CD4-positive, alpha-beta T cell treated with Interleukin-4 for 4 hours (primary cell): ENCODE measurements at regions not wholly inside any gene's neighbourhood (a gene's known extent, or its start where the extent isn't known, plus 50 kb on each side); places are given as distances from the start of the nearest gene placed in this dataset.

Experiments
- DNase-seq: peaks from one replicate; pipeline ENCODE4 v3.0.0-alpha.2; 2020

- no peak for DNase-seq
Observed at GRCh38 chr16:65455761-65456160, 333.9 kb upstream of the CDH11 start.

GRCh38 chr16:65453646-65454045 is 331.8 kb upstream of the CDH11 start:
- no peak for DNase-seq

GRCh38 chr16:65449526-65449925 is 327.7 kb upstream of the CDH11 start:
- no peak for DNase-seq

GRCh38 chr16:65446427-65446826 is 324.6 kb upstream of the CDH11 start:
- DNase-seq: no peak

- no peak for DNase-seq
Observed at GRCh38 chr16:65445313-65446260, 323.7 kb upstream of the CDH11 start.

- DNase-seq: no peak
Observed at GRCh38 chr16:65441501-65441900, 319.6 kb upstream of the CDH11 start.

- DNase-seq: no peak
Observed at GRCh38 chr16:65429504-65430181, 307.8 kb upstream of the CDH11 start.

- DNase-seq: no peak
Observed at GRCh38 chr16:65426484-65426883, 304.6 kb upstream of the CDH11 start.

- DNase-seq: no peak
Observed at GRCh38 chr16:65422934-65423333, 301.1 kb upstream of the CDH11 start.

GRCh38 chr16:65421596-65421995 is 299.7 kb upstream of the CDH11 start:
- no peak for DNase-seq

GRCh38 chr16:65418435-65418834 is 296.6 kb upstream of the CDH11 start:
- DNase-seq: no peak

GRCh38 chr16:65415460-65415859 is 293.6 kb upstream of the CDH11 start:
- no peak for DNase-seq

- no peak for DNase-seq
Observed at GRCh38 chr16:65414284-65414984, 292.6 kb upstream of the CDH11 start.

GRCh38 chr16:65413861-65414260 is 292.0 kb upstream of the CDH11 start:
- DNase-seq: no peak

- DNase-seq: no peak
Observed at GRCh38 chr16:65410801-65411200, 288.9 kb upstream of the CDH11 start.

GRCh38 chr16:65409510-65409909 is 287.6 kb upstream of the CDH11 start:
- no peak for DNase-seq

- no peak for DNase-seq
Observed at GRCh38 chr16:65406933-65407332, 285.1 kb upstream of the CDH11 start.

- no peak for DNase-seq
Observed at GRCh38 chr16:65406116-65406515, 284.3 kb upstream of the CDH11 start.

GRCh38 chr16:65394281-65394680 is 272.4 kb upstream of the CDH11 start:
- no peak for DNase-seq

GRCh38 chr16:65392806-65393565 is 271.1 kb upstream of the CDH11 start:
- DNase-seq: no peak

GRCh38 chr16:65388592-65388991 is 266.7 kb upstream of the CDH11 start:
- DNase-seq: no peak

GRCh38 chr16:65386672-65387071 is 264.8 kb upstream of the CDH11 start:
- no peak for DNase-seq

- DNase-seq: no peak
Observed at GRCh38 chr16:65384441-65384840, 262.6 kb upstream of the CDH11 start.
